ENCODE measurements at regions not wholly inside any gene's neighbourhood (a gene's known extent, or its start where the extent isn't known, plus 50 kb on each side); places are given as distances from the start of the nearest gene placed in this dataset.

DNA sequence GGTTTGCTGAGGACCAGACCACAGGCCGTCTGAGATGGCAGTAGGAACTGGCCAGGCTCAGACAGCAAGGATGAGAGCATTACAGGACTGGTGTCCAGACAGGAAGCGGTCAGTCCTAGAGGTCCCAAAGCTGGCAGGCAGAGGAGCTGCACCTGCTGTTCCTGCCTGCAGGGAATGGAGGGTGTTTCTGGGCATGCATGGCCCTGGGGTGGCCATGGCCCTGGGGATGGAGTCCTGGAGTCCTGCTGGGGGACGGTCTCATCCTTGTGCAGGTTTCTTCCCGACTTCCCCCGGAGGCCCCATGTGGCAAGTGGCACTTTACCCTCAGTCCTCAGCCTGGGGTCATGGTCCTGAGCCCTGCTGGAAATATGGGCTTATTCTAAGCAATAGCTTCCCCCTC, 274.9 kb upstream of the ADARB2 start:
- no peak overlapping the region for H3K4me3 ChIP-seq (ENCODE audit: low read length)
- no peak for DNase-seq (ENCODE audit: low read depth)
- TF ChIP-seq, protein P1, sequence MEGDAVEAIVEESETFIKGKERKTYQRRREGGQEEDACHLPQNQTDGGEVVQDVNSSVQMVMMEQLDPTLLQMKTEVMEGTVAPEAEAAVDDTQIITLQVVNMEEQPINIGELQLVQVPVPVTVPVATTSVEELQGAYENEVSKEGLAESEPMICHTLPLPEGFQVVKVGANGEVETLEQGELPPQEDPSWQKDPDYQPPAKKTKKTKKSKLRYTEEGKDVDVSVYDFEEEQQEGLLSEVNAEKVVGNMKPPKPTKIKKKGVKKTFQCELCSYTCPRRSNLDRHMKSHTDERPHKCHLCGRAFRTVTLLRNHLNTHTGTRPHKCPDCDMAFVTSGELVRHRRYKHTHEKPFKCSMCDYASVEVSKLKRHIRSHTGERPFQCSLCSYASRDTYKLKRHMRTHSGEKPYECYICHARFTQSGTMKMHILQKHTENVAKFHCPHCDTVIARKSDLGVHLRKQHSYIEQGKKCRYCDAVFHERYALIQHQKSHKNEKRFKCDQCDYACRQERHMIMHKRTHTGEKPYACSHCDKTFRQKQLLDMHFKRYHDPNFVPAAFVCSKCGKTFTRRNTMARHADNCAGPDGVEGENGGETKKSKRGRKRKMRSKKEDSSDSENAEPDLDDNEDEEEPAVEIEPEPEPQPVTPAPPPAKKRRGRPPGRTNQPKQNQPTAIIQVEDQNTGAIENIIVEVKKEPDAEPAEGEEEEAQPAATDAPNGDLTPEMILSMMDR (IDR thresholded peaks at IDR 0.05; ENCODE audit: insufficient read depth, low read depth, low read length, missing control alignments), result no peak

DNA sequence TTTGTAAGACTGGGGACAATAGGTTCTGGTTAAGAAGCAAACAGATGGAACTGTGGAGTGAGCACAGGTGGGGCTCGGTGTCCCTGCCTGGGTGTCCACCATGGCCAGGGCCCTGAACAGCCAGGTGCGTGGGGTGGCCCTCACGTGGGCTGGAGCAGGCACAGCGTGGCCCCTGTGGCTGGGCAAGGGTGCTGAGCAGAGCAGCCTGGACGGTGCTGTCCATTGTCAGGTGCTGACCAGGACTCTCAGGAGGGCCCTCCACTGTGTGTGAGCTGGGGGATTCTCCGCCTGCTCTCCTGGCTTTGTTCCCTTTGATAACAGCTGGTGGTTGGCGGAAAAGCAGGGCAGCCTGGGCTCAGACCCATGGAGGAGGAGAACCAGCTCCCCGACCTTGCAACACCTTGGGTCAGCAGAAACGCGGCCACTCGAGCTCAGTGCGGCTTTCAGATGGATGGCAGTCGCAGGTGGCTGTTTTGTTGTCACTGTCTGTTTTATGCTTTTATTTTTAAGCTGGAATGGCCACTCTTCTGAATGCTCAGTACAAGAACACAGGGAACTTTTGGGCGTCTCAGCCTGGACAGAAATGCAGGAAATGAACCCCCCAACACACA, 273.9 kb upstream of the ADARB2 start:
- H3K4me3 ChIP-seq (ENCODE audit: low read length), result no peak overlapping the region
- TF ChIP-seq, protein P1 (IDR thresholded peaks at IDR 0.05; ENCODE audit: insufficient read depth, low read depth, low read length, missing control alignments), result no peak
- DNase-seq (ENCODE audit: low read depth), result no peak

DNA sequence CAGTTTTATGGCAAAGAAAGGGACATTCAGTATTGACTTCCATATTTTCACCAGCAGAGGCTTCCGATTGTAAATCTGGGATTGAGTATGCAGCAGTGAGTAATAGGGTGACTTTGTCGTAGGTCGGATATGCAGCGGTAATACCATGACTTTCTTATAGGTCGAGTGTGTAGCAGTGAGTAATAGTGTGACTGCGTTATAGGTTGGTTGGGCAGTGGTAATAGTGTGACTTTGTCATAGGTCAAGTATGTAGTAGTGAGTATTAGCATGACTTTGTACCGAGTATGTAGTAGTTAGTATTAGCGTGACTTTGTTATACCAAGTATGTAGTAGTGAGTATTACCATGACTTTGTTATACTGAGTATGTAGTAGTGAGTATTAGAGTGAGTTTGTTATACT, 268.2 kb upstream of the ADARB2 start:
- TF ChIP-seq, protein P1 (IDR thresholded peaks at IDR 0.05; ENCODE audit: insufficient read depth, low read depth, low read length, missing control alignments), result no peak
- no peak for DNase-seq (ENCODE audit: low read depth)
- H3K4me3 ChIP-seq (ENCODE audit: low read length), result no peak overlapping the region

DNA sequence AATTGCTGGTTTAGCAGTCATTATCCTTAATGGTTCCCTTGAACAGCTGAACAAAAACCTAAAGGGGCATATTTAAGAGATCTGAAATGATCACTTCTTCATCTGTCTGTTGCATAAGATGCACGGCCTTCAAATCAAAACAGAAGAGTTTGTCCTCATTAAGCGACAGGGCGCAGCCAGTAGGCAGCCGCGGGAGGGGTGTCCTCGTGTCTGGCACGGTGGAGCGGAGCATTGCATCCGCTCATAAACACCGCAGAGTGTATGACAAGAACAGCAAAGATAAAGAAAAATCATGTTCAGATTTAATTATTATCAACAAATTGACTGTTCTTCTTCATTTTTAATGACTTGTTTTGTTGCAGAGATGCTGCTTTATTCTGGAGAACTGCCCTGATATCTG, 255.6 kb upstream of the ADARB2 start:
- no peak for DNase-seq (ENCODE audit: low read depth)
- no peak overlapping the region for H3K4me3 ChIP-seq (ENCODE audit: low read length)
- TF ChIP-seq, protein P1 (IDR thresholded peaks at IDR 0.05; ENCODE audit: insufficient read depth, low read depth, low read length, missing control alignments), result no peak

DNA sequence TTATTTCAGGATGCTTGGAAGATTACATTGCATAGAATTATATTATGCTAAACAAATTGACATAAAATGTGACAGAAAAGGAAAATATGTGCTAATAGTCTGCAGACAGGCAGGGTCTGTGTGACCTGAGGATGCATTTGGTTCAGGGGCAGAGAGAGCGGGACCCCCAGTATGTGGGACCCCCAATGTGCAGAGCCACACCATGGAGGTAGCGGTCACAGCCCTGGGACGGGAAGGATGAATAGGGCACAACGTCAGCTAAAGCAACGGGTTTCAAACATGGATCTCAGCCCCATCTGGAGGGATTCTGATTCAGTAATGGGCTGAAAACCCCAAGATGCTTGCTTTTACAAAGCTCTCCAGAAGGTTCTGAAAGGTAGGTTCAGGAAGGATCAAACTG, 251.8 kb upstream of the ADARB2 start:
- TF ChIP-seq, protein P1 (IDR thresholded peaks at IDR 0.05; ENCODE audit: insufficient read depth, low read depth, low read length, missing control alignments), result no peak
- DNase-seq (ENCODE audit: low read depth), result no peak
- no peak overlapping the region for H3K4me3 ChIP-seq (ENCODE audit: low read length)

DNA sequence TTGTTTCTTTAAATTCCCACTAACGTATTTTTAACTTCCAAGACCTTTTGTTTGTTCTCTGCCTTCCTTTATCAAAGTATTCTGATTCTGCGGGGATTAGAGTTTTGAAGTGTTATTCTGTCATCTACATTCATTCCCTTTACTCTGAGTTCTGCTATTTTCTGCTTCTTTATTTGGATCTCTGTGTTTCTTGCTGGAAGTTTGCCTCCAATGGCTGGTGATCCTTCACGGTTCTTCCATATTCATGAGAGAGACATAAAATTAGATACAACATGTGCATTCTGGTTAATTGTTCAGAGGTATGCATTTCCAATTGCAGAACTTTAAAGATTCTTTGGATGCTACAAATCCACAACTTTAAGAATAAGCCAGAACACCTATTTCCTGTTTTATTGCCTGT, 244.7 kb upstream of the ADARB2 start:
- no peak for DNase-seq (ENCODE audit: low read depth)
- no peak overlapping the region for H3K4me3 ChIP-seq (ENCODE audit: low read length)
- TF ChIP-seq, protein P1 (IDR thresholded peaks at IDR 0.05; ENCODE audit: insufficient read depth, low read depth, low read length, missing control alignments), result no peak

DNA sequence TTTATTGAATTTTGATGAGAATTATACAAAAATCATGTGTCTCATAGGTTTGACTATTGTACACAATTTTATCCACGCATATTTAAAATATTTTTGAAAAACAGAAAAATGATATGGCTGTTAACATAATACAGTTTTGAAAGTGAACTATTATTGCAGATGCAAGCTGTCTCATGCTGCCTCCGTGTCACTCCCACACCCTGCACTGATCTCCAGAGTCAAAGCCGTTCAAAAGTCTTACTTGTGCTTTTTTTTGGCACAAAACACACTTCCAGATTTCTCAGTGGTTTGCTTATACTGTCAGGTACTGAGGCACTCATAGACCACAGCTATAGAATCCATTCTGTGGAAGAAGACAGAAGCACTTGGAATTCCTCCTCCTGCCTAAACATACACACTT, 243.1 kb upstream of the ADARB2 start:
- H3K4me3 ChIP-seq (ENCODE audit: low read length), result no peak overlapping the region
- TF ChIP-seq, protein P1 (IDR thresholded peaks at IDR 0.05; ENCODE audit: insufficient read depth, low read depth, low read length, missing control alignments), result no peak
- DNase-seq (ENCODE audit: low read depth), result no peak

Data from epithelial cell of esophagus (primary cell).